ENCODE measurements at regions not wholly inside any gene's neighbourhood (a gene's known extent, or its start where the extent isn't known, plus 50 kb on each side); places are given as distances from the start of the nearest gene placed in this dataset.
A peak's percentile ranks its signal among the peaks of the same experiment; 100 is the strongest.

DNA sequence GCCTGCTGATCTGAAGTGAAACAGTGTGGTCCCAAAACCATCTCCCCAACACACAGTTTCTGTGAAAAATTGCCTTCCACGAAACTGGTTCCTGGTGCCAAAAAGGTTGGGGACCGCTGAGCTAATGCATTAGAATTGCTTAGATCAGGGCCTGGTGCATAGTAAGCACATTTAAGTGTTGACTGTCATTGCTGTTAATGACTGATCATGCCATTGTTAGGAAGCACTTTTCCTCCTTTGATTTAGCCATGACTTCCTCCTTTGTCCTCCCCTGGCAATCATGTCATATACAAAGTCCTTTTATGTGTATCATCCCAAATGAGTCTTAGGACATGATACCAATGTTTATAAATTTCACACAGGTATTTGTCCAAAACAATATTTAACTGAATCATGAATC is 81.5 kb upstream of the ATP11B start:
- H3K27ac Mint-ChIP-seq = no peak overlapping the region
- no peak for ATAC-seq (replicated peaks)
- H3K4me3 Mint-ChIP-seq = no peak overlapping the region
- H3K4me1 Mint-ChIP-seq (ENCODE audit: low read depth in 2 of 2) = peaks cover 4 to 6% of the 10 kb centered on the region in 2 donors
- H3K27me3 Mint-ChIP-seq = peaks cover 7 to 19% of the 10 kb centered on the region in 2 donors
- H3K9me3 Mint-ChIP-seq = no peaks in the 10 kb centered on the region
- no peaks in the 10 kb centered on the region for H3K36me3 Mint-ChIP-seq (ENCODE audit: insufficient read depth)
- no peak for DNase-seq

- Mint-ChIP-seq H3K27ac (no peak overlapping the region), H3K27me3 (peaks cover 7 to 14% of the 10 kb centered on the region in 2 donors), H3K36me3 (ENCODE audit: insufficient read depth) (no peaks in the 10 kb centered on the region), H3K4me1 (ENCODE audit: low read depth in 2 of 2) (peaks cover 4 to 6% of the 10 kb centered on the region in 2 donors), H3K9me3 (no peaks in the 10 kb centered on the region), H3K4me3 (no peak overlapping the region)
- DNase-seq = no peak
- no peak for ATAC-seq (replicated peaks)
These were observed 80.2 kb upstream of the ATP11B start for GRCh38 chr3:182713111-182713510.

- no peak for DNase-seq
- ATAC-seq (replicated peaks) = peak; percentile 36
- H3K9me3 Mint-ChIP-seq = no peaks in the 10 kb centered on the region
- H3K36me3 Mint-ChIP-seq (ENCODE audit: insufficient read depth) = no peaks in the 10 kb centered on the region
- H3K4me3 Mint-ChIP-seq = no peak overlapping the region
- H3K27ac Mint-ChIP-seq = peak overlapping the region in 1 of 2 donors; percentile 9
- H3K27me3 Mint-ChIP-seq = peaks cover 7 to 9% of the 10 kb centered on the region in 2 donors
- H3K4me1 Mint-ChIP-seq (ENCODE audit: low read depth in 2 of 2) = peaks cover 4 to 6% of the 10 kb centered on the region in 2 donors
These were observed 79.4 kb upstream of the ATP11B start for GRCh38 chr3:182713743-182714517.

DNA sequence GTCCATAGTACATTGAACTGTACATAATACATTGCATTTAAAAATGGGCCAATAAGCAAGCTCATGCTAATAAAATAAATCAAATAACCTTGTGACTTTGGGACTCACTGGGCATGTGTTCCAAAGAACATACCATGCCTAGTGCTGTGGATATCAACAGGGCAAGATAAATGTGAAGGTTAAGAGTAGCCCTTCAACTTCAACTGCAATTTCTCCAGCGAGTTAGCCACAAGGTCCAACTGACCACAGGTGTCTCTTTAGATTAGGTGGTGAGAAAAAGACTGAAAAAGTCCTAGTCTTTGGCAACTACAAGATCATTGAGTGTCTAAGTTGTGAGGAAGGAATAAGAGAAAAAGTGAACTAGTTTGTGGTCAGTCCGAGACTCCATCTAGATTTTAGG is 78.3 kb upstream of the ATP11B start:
- DNase-seq = no peak
- Mint-ChIP-seq H3K4me1 (ENCODE audit: low read depth in 2 of 2) (peaks cover 4 to 6% of the 10 kb centered on the region in 2 donors), H3K9me3 (no peaks in the 10 kb centered on the region), H3K27ac (peak overlapping the region in 1 of 2 donors; percentile 9), H3K27me3 (peaks cover 7 to 9% of the 10 kb centered on the region in 2 donors), H3K4me3 (no peak overlapping the region), H3K36me3 (ENCODE audit: insufficient read depth) (no peaks in the 10 kb centered on the region)
- ATAC-seq (replicated peaks) = no peak

GRCh38 chr3:182716114-182716688 is 77.1 kb upstream of the ATP11B start:
- Mint-ChIP-seq H3K36me3 (ENCODE audit: insufficient read depth) (no peaks in the 10 kb centered on the region), H3K4me1 (ENCODE audit: low read depth in 2 of 2) (peaks cover 4 to 6% of the 10 kb centered on the region in 2 donors), H3K27ac (peak overlapping the region; percentile 49 to 74), H3K27me3 (peaks cover 0 to 5% of the 10 kb centered on the region in 2 donors), H3K4me3 (no peak overlapping the region), H3K9me3 (no peaks in the 10 kb centered on the region)
- ATAC-seq (replicated peaks) (no peak), DNase-seq (no peak)

- H3K4me3 Mint-ChIP-seq = no peak overlapping the region
- no peak for ATAC-seq (replicated peaks)
- H3K4me1 Mint-ChIP-seq (ENCODE audit: low read depth in 2 of 2) = peaks cover 4 to 6% of the 10 kb centered on the region in 2 donors
- H3K9me3 Mint-ChIP-seq = no peaks in the 10 kb centered on the region
- no peak overlapping the region for H3K27ac Mint-ChIP-seq
- no peak for DNase-seq
- H3K36me3 Mint-ChIP-seq (ENCODE audit: insufficient read depth) = no peaks in the 10 kb centered on the region
- H3K27me3 Mint-ChIP-seq = peaks cover 0 to under 1% of the 10 kb centered on the region in 2 donors
These were observed 76.1 kb upstream of the ATP11B start for GRCh38 chr3:182717216-182717615.

- Mint-ChIP-seq H3K27me3 (peaks cover 9 to 16% of the 10 kb centered on the region in 2 donors), H3K9me3 (no peaks in the 10 kb centered on the region), H3K4me3 (no peak overlapping the region), H3K36me3 (ENCODE audit: insufficient read depth) (no peaks in the 10 kb centered on the region), H3K4me1 (ENCODE audit: low read depth in 2 of 2) (no peaks in the 10 kb centered on the region), H3K27ac (no peak overlapping the region)
- ATAC-seq (replicated peaks) = no peak
- DNase-seq = no peak
These were observed 70.4 kb upstream of the ATP11B start for GRCh38 chr3:182722907-182723306.

DNA sequence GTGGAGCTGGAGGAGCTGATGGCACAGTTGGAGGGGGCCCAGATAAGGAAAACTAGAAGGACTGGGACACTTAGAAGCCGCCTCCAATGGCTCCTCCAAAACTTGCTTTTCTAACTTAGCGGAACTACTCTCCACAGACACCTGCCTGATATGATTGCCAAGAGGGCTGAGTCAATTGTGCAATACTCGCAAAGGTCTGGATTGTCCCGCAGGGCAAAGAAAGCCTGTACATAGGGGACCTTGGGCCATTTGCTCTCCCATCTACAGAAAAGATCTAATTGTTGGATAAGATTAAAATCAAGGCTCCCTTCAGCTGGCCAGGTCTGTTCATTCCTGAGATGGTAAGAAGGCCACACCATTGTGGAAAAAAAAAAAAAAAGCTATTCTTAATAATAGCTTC is 69.7 kb upstream of the ATP11B start:
- ATAC-seq (replicated peaks) (no peak), DNase-seq (no peak)
- Mint-ChIP-seq H3K4me1 (ENCODE audit: low read depth in 2 of 2) (no peaks in the 10 kb centered on the region), H3K27me3 (peaks cover 13 to 23% of the 10 kb centered on the region in 2 donors), H3K36me3 (ENCODE audit: insufficient read depth) (no peaks in the 10 kb centered on the region), H3K4me3 (no peak overlapping the region), H3K9me3 (no peaks in the 10 kb centered on the region), H3K27ac (no peak overlapping the region)

DNA sequence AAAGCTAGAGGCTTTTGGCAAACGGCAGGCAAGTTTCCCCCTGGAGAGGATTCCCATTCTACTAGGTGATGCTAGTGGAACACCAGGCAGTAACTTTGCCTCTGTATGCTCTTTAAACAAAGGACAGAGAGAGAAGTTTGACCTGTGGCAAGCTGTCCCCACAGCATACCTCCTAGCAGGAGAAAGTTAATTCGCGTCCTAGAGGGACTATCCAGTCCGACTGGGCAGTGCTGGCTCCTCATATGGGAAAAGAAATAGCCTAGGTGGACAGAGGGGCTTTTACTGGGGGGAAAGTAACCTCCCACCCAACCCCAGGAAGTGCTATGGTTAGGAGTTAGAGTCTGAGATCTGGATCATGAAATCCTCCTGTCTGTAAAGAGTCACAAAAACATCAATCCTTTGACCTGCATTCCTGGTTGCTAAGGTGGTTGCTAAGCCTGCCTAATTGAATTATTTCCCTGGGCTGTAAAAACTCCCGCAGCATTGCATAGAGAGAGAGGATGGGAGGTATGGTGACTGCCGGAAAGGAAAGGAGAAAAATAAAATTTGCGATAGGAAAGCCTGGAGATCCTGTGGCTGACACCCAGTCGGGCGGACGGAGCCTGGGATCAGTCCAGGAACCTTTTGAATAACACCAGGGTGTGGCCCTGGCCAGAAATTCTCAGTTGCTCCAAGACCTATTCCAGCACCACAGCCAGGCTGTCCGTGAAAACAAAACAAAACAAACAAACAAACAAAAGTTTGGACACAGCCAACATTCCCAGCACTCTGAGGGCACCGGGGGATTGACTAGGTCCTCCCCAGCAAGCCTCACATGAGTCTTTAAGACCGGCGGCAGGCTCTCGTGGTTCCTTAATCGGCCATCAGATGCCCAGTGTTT is 67.7 kb upstream of the ATP11B start:
- Mint-ChIP-seq H3K9me3 (no peaks in the 10 kb centered on the region), H3K36me3 (ENCODE audit: insufficient read depth) (no peaks in the 10 kb centered on the region), H3K27me3 (peaks cover 28 to 36% of the 10 kb centered on the region in 2 donors), H3K27ac (no peak overlapping the region), H3K4me3 (no peak overlapping the region), H3K4me1 (ENCODE audit: low read depth in 2 of 2) (no peaks in the 10 kb centered on the region)
- ATAC-seq (replicated peaks) (no peak), DNase-seq (no peak)

- Mint-ChIP-seq H3K4me3 (no peak overlapping the region), H3K36me3 (ENCODE audit: insufficient read depth) (no peaks in the 10 kb centered on the region), H3K27ac (no peak overlapping the region), H3K4me1 (ENCODE audit: low read depth in 2 of 2) (no peaks in the 10 kb centered on the region), H3K9me3 (no peaks in the 10 kb centered on the region), H3K27me3 (peaks cover 31 to 40% of the 10 kb centered on the region in 2 donors)
- no peak for ATAC-seq (replicated peaks)
- DNase-seq = no peak
These were observed 66.8 kb upstream of the ATP11B start for GRCh38 chr3:182726258-182727142.

DNA sequence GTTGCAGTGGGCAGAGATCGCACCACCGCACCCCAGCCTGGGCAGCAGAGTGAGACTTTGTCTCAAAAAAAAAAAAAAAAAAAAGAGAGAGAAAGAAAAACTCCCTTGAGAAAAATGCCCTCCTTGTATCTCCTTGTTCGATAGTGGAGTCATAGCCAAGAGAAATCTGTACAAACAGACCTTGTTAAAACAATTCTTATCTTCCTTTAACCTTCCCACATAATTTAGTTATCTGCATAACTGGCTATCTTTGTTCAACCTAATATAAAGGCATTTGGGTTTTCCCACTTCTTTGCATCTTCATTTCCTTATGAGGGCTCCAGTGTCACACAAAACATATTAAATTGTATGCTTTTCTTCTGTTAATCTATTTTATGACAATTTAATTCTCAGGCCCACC is 65.1 kb upstream of the ATP11B start:
- H3K27me3 Mint-ChIP-seq = peaks cover 31 to 54% of the 10 kb centered on the region in 2 donors
- H3K36me3 Mint-ChIP-seq (ENCODE audit: insufficient read depth) = no peaks in the 10 kb centered on the region
- H3K4me3 Mint-ChIP-seq = no peak overlapping the region
- no peaks in the 10 kb centered on the region for H3K4me1 Mint-ChIP-seq (ENCODE audit: low read depth in 2 of 2)
- ATAC-seq (replicated peaks) (no peak), DNase-seq (no peak)
- H3K27ac Mint-ChIP-seq = no peak overlapping the region
- H3K9me3 Mint-ChIP-seq = no peaks in the 10 kb centered on the region

- Mint-ChIP-seq H3K27me3 (peaks cover 36 to 50% of the 10 kb centered on the region in 2 donors), H3K27ac (no peak overlapping the region), H3K36me3 (ENCODE audit: insufficient read depth) (no peaks in the 10 kb centered on the region), H3K9me3 (no peaks in the 10 kb centered on the region), H3K4me3 (no peak overlapping the region), H3K4me1 (ENCODE audit: low read depth in 2 of 2) (no peaks in the 10 kb centered on the region)
- no peak for ATAC-seq (replicated peaks)
- DNase-seq = no peak
These were observed 63.2 kb upstream of the ATP11B start for GRCh38 chr3:182729903-182730674.

All from effector memory CD8-positive, alpha-beta T cell (primary cell).